ENCODE measurements at regions not wholly inside any gene's neighbourhood (a gene's known extent, or its start where the extent isn't known, plus 50 kb on each side); places are given as distances from the start of the nearest gene placed in this dataset.
A peak's percentile ranks its signal among the peaks of the same experiment; 100 is the strongest.
"Not testable (repeated sequence)": the region's sequence is repeated elsewhere in the genome, so short reads cannot be mapped to it uniquely, and the experiment has no call there.

DNA sequence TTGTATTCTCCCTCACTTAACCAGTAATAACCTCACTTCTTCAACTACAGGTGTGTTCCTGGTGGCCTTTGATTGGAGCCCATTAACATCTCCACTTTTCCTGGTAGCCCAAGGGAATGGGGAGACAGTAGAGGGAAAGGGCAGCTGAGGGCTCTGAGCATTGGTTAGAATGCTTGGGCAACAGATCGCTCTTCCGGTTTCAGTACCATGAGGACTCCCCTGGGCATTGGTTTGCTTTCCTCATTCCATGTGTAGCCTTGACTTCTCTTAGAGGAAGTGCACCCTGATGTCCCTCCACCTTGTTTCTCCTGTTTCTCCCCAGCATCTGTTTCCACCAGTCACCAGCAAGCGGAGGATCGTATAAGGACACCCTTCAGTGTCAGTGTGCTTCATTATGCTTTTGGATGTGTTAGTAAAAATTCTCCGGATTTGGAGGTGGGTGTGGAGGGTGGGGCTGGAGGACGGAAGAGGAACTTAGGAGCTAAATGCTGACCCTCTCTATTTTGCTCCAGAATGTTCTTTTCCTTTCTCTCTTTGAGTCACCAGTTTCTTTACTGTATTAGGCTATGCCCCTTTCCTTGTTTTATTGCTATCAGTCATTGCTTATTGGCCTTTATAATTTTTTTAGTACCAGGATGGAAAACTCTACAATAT, 50.6 kb upstream of the ZNG1B start:
- in situ Hi-C loops (cut with HindIII; ENCODE audit: low pct_unique_long_range_greater_than_20kb, low sequenced_read_pairs); DNase-seq (ENCODE audit: low read depth in 1 of 2, low spot score in 1 of 2): not testable (repeated sequence)

DNA sequence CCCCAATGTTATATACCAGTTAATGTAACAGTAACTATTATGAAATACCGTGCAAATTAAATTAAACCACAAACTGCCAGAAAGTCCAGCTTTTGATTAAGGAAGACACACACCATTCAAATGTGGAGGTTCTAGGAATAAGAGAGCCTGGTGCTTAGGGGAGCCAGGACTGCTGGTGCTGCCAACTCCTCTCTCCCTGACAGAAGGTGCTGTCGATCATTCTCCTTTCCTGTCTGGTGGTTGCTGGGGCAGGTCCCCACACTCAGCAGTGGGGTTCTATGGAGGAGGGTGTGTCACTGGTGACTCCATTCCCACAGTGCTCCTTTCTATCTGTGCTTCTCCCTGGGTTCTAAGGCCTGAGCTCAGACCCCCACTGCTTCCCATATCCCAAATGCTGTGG, 57.9 kb upstream of the ZNG1B start:
- in situ Hi-C loops (cut with HindIII; ENCODE audit: low pct_unique_long_range_greater_than_20kb, low sequenced_read_pairs); DNase-seq (ENCODE audit: low read depth in 1 of 2, low spot score in 1 of 2): not testable (repeated sequence)

DNA sequence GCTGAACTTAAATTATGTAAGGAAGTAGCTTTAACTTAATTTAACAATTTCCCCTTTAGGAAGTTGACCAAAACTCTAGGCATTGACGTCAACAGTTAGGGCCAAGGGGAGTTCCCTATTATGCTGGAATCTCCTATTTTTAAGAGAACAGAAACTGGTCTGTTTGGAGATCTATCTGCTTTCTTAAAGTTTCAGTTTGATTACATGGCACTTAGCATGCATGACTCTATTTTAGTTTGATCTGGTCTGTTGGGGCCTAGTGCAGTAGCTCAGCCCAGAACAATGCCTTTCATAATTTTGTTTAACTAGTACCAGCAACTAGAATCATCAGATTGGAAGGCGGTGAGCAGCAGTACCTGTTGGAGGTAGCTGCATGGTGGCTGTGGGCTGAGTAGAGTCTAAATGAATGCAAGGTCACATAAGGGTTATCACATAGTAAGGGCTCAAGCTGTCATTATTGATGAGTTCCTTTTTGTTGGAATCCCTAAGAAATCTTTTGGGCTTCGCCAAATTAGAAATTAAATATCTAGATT, 60.5 kb upstream of the ZNG1B start:
- no peak for DNase-seq (ENCODE audit: low read depth in 1 of 2, low spot score in 1 of 2)
- TF ChIP-seq JUND (IDR thresholded peaks at IDR 0.05; ENCODE audit: low read depth), result no peak
- in situ Hi-C loops (cut with HindIII; ENCODE audit: low pct_unique_long_range_greater_than_20kb, low sequenced_read_pairs), result no loop called here

DNA sequence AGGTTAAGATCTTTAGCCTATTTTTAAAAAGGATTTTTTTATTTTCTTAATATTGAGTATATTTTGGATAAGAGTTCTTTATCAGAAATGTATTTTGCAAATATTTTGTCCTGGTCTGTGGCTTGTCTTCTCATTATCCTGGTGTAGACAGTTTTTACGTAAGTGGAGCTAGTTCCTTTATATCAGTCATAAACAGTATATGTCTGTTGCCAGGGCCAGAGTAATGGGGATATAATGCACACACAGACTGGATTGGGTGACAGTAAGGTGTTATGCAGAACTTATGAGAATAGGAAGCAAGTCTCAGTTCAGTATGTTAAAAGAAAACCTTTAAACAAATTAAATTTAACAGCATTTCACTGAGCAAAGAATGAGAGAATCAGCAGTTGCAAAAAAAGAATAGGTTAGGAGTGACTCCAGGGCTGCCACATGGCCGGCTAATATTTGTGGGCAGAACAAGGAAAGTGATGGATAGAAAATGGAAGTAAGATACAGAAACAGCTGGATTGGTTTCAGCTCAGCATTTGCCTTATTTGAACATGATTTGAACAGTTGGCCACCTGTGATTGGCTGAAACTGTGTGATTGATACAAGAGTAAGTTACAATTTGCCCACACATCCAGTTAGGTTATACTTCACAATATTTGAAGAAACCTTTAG, 61.1 kb upstream of the ZNG1B start:
- no peak for DNase-seq (ENCODE audit: low read depth in 1 of 2, low spot score in 1 of 2)
- TF ChIP-seq JUND (IDR thresholded peaks at IDR 0.05; ENCODE audit: low read depth), result no peak
- in situ Hi-C loops (cut with HindIII; ENCODE audit: low pct_unique_long_range_greater_than_20kb, low sequenced_read_pairs), result no loop called here

DNA sequence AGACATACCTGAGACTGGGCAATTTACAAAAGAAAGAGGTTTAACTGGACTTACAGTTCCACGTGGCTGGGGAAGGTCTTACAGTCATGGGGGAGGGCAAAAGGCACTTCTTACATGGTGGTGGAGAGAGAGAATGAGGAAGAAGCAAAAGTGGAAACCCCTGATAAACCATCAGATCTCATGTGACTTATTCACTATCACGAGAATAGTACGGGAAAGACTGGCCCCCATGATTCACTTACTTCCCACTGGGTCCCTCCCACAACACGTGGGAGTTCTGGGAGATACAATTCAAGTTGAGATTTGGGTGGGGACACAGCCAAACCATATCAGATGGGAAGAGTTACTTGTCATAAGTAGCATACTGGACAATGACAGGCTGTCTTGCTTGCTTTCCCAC, 62.6 kb upstream of the ZNG1B start:
- in situ Hi-C loops (cut with HindIII; ENCODE audit: low pct_unique_long_range_greater_than_20kb, low sequenced_read_pairs); DNase-seq (ENCODE audit: low read depth in 1 of 2, low spot score in 1 of 2): not testable (repeated sequence)

DNA sequence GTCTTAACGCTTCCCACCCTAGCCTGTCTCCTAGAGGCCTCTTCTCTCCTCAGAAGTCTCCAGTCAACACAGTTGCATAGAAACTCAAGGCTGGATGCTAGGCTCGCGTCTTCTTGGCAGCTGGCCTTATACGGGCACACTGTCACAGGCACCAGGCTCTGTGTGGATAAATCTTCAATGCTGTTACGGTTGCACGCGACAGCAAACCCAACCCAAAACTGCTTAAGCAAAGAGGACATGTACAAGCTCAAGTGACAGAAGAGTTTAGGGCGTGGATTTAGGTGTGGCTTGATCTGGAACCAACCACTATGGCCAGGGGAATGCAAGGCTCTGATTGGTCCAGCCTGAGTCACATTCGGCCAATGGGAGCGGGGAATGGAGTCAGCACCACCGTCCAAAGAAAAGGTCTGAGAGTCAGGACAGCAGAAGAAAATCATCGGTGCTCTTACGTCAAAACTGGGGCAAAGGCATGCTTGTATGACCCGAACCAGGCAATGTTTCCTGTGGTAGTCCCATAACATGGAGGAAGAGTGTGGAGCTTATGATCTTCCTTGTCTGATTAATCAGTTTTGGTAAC, 65.1 kb upstream of the ZNG1B start:
- DNase-seq (ENCODE audit: low read depth in 1 of 2, low spot score in 1 of 2), result peak in 1 of 2 experiments; percentile 49
- in situ Hi-C loops (cut with HindIII; ENCODE audit: low pct_unique_long_range_greater_than_20kb, low sequenced_read_pairs), result not testable (repeated sequence)

DNA sequence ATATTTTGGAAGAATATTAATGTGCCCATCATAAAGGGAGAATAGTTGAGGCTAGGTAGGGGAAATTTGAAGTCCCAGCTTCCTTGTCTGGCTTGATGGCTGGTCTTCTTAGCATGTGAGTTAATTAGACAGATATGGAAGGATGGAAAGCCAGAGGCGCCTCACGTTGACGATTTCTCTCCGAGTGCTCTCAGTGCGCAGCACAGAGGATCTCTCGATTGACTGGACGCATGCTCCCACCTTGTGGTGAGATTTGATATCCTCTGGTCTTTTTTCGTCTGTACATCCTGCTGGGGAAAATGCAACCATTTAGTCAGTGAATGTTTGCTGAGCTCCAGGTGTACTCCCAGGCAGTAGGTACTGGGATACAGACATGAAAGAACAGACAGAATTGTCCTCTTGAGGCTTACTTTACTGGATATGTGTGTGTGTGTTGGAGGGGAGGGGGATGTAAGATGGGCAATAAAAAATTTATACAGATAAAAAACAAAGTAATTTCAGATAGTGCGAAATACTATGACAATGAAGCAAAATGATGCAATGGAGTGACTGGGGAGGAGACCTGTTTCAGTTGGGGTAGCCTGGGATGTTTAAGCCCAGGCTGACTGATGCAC, 66.9 kb upstream of the ZNG1B start:
- no peak for TF ChIP-seq JUND (IDR thresholded peaks at IDR 0.05; ENCODE audit: low read depth)
- peak; percentile 36 to 81 for DNase-seq (ENCODE audit: low read depth in 1 of 2, low spot score in 1 of 2)
- in situ Hi-C loops (cut with HindIII; ENCODE audit: low pct_unique_long_range_greater_than_20kb, low sequenced_read_pairs), result no loop called here

DNA sequence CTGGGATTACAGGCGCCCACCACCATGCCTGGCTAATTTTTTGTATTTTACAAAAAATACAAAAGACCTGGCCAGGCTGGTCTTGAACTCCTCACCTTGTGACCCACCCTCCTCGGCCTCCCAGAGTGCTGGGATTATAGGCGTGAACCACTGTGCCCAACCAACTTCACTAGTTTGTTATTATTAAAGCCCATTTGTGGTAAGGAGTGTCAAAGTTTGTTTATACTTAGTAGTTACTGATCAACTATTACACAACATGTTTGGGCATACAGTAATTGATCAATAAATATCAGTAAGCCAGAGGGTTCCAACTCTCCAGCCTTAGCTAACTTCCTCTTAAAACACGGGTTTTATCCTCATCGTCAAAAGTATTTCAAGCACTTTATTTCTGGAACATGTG, 67.5 kb upstream of the ZNG1B start:
- in situ Hi-C loops (cut with HindIII; ENCODE audit: low pct_unique_long_range_greater_than_20kb, low sequenced_read_pairs), result no loop called here
- no peak for DNase-seq (ENCODE audit: low read depth in 1 of 2, low spot score in 1 of 2)
- no peak for TF ChIP-seq JUND (IDR thresholded peaks at IDR 0.05; ENCODE audit: low read depth)

DNA sequence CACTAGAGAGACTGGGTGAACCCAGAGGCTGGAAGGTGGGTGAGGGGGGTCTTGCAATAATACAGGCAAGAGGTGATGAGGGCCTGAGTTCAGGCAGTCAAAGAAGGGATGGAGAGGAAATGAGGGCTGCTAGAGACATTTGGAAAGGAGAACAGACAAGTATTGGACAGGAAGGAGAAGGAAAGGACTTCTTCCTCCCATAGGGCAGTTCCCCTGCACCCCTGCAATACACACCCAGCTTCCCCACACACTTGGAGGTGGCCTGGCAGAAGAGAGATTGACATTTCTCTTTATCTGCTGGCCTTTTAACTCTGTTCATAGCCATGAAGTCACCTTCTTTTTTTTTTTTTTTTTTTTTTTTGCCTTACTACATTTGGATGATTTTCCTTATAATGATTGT, 68.9 kb upstream of the ZNG1B start:
- in situ Hi-C loops (cut with HindIII; ENCODE audit: low pct_unique_long_range_greater_than_20kb, low sequenced_read_pairs), result not testable (repeated sequence)

DNA sequence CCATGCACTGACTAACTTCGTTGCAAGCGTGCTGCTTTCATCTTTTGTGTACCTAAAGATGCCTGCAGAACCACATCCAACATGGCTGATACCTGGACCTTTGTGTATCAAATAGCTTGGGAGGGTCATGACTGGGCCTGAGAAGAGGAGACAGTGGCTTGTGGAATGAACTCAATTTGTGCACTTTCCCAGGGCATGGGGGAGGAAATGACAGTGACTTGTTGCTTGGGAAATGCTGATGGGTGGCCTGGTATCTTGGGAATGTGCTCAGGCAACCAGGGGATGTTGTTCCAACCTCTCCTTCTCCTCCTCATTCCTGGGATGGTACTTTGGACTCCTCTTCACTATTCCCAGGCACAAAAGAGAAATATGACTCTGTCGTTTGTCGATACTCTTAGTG, 70.7 kb upstream of the ZNG1B start:
- in situ Hi-C loops (cut with HindIII; ENCODE audit: low pct_unique_long_range_greater_than_20kb, low sequenced_read_pairs), result not testable (repeated sequence)

More for the DNA sequence above, 68.9 kb upstream of the ZNG1B start:
- DNase-seq (ENCODE audit: low read depth in 1 of 2, low spot score in 1 of 2), result not testable (repeated sequence)

DNA sequence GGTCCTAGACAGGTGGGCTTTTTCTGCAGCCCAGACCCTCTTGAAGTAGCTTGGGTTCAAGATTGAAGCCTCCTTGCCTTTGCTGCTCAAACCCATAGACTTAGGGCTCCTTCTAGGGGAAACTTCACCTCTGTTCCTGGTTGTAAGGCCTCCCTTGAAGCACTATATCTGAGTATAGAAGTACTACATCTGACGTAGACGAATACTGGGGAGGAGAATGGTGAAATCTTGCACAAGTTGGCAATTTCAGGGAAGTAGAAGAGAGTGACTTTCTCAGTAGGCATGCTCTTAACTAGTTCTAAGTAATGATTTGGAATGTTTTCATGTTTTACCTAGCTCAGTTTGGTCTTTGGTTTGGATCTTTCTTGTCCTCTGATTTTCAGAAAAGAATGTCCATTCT, 71.7 kb upstream of the ZNG1B start:
- DNase-seq (ENCODE audit: low read depth in 1 of 2, low spot score in 1 of 2); in situ Hi-C loops (cut with HindIII; ENCODE audit: low pct_unique_long_range_greater_than_20kb, low sequenced_read_pairs): not testable (repeated sequence)

More for the DNA sequence above, 70.7 kb upstream of the ZNG1B start:
- DNase-seq (ENCODE audit: low read depth in 1 of 2, low spot score in 1 of 2), result not testable (repeated sequence)

DNA sequence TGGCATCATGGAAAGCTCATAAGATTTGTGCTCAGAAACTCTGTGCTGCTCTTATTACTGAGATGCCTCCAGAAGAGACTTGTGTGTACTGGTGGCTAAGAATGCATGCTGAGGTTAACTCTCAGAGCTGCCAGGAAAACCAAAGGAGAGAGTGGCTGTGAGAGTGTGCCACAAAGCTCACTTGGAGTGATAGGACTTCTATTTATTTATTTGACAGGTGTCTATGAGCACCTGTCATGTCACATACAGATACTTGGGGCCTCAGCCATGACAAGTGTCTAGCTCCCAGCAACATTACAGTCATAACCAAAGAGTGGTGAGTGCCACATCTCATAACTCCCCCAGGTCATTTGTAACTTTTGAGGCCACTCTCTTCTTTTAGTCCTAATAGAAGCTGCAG, 72.2 kb upstream of the ZNG1B start:
- in situ Hi-C loops (cut with HindIII; ENCODE audit: low pct_unique_long_range_greater_than_20kb, low sequenced_read_pairs); DNase-seq (ENCODE audit: low read depth in 1 of 2, low spot score in 1 of 2): not testable (repeated sequence)

DNA sequence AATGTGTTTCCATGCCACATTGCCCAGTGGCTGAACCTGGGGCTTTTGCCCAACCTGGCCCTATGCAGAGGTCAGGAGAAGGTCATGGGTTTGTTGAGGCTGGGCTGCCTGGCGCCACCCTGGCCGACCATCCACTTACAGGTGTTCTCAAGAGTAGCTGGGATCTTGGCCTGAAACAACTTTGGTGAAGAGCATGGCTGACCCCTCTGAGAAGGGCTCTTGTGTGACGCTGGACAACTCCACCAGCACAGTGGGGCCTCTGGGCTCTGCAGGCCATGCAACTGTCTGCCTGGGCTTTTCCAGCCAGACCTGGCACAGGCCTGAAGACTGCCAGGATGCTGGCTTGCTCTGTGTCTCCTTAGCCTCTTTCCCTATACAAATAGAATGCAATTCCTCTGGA, 76.4 kb upstream of the ZNG1B start:
- DNase-seq (ENCODE audit: low read depth in 1 of 2, low spot score in 1 of 2), result no peak
- in situ Hi-C loops (cut with HindIII; ENCODE audit: low pct_unique_long_range_greater_than_20kb, low sequenced_read_pairs), result no loop called here
- no peak for TF ChIP-seq JUND (IDR thresholded peaks at IDR 0.05; ENCODE audit: low read depth)
